ENCODE measurements at regions not wholly inside any gene's neighbourhood (a gene's known extent, or its start where the extent isn't known, plus 50 kb on each side); places are given as distances from the start of the nearest gene placed in this dataset.
"Not testable (repeated sequence)": the region's sequence is repeated elsewhere in the genome, so short reads cannot be mapped to it uniquely, and the experiment has no call there.

DNA sequence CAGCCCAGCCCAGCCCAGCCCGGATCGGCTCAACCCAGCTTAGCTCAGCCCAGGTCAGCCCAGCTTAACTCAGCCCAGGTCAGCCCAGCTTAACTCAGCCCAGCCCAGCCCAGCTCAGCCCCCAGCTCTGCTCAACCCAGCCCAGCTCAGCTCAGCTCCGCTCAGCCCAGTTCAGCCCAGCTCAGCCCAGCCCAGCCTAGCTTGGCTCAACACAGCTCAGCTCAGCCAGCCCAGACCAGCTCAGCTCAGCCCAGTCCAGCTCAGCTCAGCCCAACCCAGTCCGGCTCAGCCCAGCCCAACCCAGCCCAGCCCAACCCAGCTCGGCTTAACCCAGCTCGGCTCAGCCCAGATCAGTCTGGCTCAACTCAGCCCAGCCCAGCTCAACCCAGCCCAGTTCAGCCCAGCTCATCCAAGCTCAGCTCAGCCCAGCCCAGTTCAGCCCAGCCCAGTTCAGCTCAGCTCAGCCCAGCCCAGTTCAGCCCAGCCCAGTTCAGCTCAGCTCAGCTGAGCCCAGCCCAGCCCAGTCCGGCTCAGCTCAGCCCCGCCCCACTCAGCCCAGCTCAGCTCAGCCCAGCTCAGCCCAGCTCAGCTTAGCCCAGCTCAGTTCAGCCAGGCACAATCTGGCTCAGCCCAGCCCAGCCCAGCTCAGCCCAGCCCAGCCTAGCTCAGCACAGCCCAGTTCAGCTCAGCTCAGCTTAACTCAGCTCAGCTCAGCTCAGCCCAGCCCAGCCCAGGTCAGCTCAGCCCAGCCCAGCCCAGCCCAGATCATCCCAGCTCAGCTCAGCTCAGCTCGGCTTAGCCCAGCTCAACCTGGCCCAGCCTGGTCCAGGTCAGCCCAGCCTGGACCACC, 331.7 kb downstream of the TMEM121 start:
- no peak for DNase-seq (ENCODE audit: low spot score)

DNA sequence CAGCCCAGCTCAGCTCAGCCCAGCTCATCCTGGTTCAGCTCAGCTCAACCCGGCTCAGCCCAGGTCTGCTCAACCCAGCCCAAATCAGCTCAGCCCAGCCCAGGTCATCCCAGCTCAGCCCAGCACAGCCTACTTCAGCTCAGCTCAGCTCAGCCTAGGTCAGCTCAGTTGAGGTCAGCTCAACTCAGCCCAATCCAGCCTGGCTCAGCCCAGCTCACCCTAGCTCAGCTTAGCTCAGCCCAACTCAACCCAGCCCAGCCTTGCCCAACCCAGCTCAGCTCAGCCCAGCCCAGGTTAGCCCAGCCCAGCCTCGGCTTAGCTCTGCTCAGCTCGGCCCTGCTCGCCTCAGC, 332.3 kb downstream of the TMEM121 start:
- DNase-seq (ENCODE audit: low spot score): no peak

DNA sequence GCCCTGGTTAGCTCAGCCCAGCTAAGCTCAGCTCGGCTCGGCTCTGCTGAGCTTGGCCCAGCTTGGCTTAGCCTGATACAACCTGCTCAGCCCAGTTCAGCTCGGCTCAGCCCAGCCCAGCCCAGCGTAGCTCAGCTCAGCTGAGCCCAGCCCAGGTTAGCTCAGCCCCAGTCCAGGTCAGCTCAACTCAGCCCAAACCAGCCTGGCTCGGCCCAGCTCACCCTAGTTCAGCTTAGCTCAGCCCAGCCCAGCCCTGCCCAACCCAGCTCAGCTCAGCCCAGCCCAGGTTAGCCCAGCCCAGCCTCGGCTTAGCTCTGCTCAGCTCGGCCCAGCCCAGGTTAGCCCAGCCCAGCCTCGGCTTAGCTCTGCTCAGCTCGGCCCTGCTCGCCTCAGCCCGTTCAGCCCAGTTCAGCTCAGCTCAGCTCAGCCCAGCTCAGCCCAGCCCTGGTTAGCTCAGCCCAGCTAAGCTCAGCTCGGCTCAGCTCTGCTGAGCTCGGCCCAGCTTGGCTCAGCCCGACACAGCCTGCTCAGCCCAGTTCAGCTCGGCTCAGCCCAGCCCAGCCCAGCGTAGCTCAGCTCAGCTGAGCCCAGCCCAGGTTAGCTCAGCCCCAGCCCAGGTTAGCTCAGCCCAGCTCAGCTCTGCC, 332.8 kb downstream of the TMEM121 start:
- not testable (repeated sequence) for DNase-seq (ENCODE audit: low spot score)

DNA sequence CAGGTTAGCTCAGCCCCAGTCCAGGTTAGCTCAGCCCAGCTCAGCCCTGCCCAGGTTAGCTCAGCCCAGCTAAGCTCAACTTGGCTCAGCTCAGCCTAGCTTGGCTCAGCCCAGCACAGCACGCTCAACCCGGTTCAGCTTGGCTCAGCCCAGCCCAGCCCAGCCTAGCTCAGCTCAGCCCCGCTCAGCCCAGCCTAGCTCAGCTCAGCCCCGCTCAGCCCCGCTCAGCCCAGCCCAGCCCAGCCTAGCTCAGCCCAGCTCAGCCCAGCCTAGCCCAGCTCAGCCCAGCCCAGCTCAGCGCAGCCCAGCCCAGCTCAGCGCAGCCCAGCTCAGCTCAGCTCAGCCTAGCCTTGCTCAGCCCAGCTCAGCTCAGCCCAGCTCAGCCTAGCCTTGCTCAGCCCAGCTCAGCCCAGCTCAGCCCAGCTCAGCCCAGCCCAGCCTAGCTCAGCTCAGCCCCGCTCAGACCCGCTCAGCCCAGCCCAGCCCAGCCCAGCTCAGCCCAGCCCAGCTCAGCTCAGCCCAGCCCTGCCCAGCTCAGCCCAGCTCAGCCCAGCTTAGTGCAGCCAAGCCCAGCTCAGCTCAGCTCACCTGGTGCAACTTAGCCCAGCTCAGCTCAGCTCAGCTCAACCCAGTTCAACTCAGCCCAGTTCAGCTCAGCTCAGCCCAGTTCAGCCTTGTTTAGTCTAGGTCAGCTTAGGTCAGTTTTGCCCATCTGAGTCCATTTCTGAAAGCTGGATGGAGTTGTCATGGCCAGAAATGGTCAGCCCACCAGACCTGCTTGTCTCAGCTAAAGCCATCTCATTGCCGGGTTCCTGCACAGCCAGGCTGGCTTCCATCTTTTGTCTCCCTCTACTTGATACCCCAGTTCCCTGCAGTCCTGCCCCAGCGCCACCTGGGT, 333.6 kb downstream of the TMEM121 start:
- DNase-seq (ENCODE audit: low spot score): no peak

DNA sequence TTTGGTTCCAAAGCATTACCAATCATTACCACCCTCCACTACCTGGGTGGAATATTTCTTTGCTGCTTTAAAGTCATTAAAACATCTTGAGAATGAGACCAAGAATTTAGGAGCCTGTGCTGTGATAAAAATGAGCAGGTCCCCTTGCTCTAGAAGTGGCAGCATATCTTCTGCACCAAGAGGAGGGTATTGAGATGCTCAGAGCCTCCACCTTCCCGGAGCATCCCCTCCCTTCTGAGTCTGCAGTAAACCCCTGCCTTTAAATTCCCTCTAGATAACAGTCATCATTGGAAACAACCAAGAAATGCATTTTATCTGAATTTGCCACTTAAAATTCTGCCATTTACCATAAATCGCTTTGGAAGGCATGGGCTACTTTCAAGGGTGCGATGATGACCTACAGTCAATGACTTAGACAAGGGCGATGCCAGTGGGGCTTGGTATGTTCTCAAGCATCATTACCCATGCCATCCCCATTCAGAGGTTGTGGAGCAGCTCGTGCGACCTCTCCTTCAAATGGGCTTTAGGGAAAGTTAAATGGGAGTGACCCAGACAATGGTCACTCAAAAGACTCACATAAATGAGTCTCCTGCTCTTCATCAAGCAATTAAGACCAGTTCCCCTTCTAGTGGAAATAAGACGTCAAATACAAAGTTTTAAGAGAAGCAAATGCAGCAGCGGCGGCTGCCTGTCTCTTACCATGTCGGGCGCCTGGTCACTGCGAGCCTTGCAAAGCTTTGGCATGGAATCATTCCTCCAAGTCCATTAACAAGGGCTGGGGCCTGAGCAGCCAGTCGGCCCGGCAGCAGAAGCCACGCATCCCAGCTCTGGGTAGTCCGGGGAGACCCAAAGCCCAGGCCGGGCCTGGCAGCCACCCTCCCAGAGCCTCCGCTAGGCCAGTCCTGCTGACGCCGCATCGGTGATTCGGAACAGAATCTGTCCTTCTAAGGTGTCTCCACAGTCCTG, 334.5 kb downstream of the TMEM121 start:
- DNase-seq (ENCODE audit: low spot score): no peak

DNA sequence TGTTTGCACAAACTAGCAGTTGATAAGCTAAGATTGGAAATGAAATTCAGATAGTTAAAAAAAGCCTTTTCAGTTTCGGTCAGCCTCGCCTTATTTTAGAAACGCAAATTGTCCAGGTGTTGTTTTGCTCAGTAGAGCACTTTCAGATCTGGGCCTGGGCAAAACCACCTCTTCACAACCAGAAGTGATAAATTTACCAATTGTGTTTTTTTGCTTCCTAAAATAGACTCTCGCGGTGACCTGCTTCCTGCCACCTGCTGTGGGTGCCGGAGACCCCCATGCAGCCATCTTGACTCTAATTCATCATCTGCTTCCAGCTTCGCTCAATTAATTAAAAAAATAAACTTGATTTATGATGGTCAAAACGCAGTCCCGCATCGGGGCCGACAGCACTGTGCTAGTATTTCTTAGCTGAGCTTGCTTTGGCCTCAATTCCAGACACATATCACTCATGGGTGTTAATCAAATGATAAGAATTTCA, 335.6 kb downstream of the TMEM121 start:
- DNase-seq (ENCODE audit: low spot score): no peak

DNA sequence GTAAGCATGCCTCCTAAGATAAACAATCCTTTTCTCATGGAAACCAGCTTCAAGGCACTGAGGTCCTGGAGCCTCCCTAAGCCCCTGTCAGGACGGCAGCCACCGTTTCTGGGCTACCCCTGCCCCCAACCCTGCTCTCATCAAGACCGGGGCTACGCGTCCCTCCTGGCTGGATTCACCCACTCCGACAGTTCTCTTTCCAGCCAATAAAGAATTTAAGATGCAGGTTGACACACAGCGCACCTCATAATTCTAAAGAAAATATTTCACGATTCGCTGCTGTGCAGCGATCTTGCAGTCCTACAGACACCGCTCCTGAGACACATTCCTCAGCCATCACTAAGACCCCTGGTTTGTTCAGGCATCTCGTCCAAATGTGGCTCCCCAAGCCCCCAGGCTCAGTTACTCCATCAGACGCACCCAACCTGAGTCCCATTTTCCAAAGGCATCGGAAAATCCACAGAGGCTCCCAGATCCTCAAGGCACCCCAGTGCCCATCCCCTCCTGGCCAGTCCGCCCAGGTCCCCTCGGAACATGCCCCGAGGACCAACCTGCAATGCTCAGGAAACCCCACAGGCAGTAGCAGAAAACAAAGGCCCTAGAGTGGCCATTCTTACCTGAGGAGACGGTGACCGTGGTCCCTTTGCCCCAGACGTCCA, 336.3 kb downstream of the TMEM121 start:
- DNase-seq (ENCODE audit: low spot score): no peak

DNA sequence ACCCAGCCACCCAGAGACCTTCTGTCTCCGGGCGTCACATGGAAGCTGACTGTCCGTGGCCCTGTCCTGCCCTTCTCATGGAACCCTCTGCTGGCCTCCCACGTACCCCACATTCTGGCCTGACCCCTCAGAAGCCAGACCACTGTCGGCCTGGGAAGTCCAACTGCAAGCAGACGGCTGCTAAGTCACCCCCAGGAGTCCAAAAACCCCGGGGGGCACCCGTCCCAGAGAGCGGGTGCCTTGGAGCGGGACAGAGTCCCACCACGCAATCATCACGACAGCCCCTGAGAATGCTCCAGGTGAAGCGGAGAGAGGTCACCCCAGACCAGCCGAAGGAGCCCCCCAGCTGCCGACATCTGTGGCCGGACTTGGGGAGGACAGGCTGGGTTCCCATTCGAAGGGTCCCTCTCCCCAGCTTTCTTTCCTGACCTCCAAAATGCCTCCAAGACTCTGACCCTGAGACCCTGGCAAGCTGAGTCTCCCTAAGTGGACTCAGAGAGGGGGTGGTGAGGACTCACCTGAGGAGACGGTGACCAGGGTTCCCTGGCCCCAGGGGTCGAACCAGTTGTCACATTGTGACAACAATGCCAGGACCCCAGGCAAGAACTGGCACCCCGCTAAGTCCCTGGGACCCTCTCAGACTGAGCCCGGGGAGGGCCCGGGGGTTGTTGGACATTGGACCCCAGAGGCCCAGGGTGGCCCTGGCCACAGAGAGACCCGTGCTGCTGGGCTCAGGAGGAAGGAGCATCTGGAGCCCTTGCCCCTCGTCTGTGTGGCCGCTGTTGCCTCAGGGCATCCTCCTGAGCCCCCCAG, 337.1 kb downstream of the TMEM121 start:
- DNase-seq (ENCODE audit: low spot score): no peak

DNA sequence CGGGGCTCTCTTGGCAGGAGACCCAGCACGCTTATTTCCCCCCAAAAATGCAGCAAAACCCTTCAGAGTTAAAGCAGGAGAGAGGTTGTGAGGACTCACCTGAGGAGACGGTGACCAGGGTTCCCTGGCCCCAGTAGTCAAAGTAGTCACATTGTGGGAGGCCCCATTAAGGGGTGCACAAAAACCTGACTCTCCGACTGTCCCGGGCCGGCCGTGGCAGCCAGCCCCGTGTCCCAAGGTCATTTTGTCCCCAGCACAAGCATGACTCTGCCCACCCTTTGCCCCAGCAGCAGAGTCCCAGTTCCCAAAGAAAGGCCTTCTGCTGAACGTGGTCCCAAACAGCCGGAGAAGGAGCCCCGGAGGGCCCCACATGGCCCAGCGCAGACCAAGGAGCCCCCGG, 337.7 kb downstream of the TMEM121 start:
- no peak for DNase-seq (ENCODE audit: low spot score)

DNA sequence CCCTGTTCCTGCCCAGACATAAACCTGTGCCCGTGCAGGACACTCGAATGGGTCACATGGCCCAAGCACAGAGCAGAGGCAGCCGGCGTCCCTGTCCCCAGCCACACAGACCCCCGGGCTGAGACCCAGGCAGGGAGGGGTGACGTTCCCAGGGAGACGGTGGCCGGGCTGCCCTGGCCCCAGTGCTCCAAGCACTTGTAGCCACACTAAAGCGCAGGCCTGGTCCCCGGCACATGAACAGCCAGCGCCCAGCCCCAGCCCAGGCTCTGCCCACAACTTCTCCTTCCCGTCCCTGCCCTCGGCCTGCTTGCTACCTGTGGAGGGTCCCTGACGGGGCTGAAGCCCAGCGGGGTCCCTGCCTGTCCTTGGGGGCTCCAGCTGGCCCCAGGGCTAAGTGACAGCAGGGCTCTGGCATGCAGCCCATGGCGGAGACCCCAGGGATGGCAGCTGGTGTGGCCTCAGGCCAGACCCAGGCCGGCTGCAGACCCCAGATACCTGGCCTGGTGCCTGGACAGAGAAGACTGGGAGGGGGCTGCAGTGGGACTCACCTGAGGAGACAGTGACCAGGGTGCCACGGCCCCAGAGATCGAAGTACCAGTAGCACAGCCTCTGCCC, 338.4 kb downstream of the TMEM121 start:
- no peak for DNase-seq (ENCODE audit: low spot score)

DNA sequence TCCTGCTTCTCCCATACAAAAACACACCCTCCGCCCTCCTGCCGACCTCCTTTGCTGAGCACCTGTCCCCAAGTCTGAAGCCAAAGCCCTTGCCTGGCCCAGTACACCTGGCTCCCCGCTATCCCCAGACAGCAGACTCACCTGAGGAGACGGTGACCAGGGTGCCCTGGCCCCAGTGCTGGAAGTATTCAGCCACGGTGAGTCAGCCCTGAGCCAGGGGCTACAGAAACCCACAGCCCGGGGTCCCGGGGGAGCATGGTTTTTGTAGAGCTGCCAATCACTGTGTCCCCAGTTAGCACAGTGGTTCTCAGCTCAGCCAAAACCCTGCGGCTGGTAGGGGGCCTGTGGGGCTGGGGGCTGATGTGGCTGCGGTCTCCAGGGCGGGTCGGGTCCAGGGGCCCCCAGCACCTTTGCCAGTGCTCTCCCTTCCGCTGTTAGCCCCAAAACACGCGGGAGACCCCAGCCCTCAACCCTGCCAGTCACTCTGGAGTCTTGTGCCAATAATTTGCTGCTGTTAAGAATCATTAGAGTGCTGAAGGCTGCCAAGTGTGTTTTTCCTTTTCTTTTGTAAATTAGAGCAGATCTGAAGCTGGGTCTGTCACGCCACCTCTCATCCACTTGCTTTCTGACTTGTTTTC, 339.0 kb downstream of the TMEM121 start:
- DNase-seq (ENCODE audit: low spot score): no peak

DNA sequence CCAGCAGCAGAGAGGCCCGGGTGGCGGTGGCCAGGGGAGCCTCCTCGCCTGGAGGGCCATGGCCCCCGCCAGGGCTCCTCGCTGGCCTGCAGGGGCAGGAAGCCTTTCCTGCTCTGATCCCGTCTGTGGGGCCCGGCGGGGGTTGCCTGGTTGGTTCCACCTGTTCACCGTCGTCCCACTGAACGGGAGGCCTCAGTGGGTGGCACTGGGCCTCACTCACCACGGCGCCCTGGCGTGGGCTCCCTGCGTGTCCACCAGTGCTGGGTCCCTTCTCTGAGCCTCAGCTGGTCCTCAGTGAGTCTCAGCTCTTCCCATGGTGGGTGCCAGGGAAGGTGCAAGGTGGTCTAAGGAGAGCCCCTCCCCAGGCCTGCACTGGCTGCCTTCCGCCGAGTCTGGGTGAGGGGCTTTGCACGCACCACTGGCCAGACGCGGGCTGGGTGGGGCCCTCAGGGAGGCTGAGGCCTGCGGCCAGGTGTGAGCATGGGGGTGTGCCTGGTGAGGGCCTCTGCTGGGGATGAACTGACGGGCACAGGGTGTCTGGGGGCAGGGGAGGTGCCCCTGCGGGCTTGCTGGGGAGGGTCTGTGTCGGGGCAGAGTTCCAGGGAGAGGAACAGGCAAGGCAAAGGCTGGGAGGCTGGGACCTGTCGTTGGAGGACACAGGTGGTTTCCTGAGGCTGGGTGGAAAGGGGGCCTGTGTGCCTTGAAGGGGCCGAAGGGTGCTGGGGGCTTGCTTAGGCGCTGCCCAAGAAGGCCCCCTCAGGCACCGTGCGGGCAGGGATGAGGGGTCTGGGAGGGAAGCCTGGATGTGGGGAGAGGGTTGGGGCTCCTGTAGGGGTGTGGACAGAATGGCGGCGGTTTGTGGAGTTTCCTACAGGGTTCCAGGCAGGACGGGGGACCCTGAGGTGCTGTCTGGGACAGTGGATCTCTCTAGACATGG, 339.8 kb downstream of the TMEM121 start:
- DNase-seq (ENCODE audit: low spot score): no peak

DNA sequence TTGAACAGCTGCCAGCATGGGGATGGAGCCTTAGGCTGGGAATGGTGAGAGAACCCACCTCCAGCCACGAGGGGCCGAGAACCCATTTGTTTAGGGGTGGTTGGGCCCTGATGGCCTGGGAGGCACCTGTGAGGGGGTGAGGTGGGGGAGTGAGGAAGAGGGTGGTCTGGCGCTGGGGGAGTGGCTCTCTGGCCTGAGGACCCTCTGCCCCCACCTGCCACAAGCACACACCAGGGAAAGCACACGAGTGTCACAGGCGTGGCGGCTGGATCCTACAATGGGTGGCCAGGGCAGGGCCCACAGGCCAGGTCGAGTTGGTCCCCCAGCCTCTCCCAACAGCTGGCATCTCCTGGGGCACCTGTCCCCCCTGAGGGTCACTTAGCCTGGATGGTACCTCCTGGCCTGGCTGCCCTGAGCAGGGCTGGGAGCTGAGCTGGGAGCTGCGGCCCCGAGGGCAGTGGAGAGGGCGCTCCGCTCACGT, 340.5 kb downstream of the TMEM121 start:
- DNase-seq (ENCODE audit: low spot score): peak; percentile 0

DNA sequence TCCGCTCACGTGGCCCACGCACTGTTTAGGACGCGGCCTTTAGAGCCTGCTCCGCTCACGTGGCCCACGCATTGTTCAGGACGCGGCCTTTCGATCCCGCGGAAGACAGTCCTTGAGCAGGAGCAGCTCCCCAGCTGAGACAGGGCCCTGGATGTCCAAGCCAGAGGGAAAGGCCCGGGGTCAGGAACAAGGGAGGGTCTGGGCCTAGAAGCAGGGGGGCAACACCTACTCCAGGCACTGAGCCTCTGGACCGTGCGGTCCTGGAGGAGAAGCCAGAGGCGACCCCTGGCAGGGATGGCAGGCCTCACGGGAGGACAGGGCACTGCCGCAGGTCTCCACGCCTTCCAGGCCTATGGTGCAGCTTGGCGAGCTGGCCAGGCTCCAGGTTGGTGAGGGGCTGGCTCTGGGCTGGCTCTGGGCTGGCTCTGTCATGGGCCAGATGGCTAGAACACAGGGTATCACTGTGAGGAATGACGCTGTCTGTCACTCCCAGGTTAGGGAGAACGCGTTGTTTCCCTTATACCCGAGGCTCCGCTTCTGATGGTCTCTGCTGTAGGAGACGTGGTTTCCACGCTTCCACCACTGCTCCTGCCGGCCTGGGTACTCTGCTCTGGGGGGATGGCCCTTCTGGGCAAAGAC, 341.7 kb downstream of the TMEM121 start:
- no peak for DNase-seq (ENCODE audit: low spot score)

DNA sequence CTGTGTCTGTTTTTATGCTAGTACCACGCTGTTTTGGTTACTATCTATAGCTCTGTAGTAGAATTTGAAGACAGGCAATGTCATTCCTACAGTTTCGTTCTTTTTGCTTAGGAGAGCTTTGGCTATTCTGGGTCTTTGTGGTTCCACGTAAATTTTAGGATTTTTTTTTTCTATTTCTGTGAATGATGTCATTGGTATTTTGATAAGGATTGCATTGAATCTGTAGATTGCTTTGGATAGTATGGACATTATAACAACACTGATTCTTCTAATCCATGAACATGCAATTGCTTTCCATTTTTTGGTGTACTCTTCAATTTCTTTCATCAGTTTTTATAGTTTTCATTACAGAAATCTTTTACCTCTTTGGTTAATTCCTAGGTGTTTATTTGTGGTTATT, 345.2 kb downstream of the TMEM121 start:
- DNase-seq (ENCODE audit: low spot score): no peak

DNA sequence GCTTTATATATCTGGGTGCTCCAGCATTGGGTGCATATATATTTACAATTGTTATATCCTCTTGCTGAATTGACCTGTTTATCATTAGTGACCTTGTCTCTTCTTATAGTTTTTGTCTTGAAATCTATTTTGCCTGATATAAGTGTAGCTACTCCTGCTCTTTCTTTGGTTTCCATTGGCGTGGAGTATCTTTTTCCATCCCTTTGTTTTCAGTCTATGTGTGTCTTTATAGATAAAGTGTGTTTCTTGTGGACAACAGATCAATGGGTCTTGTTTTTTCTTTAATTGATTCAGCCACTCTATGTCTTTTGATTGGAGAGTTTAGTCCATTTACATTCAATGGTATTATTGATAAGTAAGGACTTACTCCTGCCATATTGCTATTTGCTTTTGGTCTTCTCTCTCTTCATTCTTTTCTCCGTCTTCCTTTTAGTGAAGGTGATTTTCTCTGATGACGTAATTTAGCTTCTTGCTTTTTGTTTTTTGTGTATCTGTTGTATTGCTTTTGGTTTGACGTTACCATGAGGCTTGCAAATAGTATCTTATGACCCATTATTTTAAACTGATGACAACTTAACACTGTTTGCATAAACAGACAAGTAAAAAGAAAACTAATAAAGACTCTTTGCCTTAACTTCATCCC, 347.6 kb downstream of the TMEM121 start:
- no peak for DNase-seq (ENCODE audit: low spot score)

DNA sequence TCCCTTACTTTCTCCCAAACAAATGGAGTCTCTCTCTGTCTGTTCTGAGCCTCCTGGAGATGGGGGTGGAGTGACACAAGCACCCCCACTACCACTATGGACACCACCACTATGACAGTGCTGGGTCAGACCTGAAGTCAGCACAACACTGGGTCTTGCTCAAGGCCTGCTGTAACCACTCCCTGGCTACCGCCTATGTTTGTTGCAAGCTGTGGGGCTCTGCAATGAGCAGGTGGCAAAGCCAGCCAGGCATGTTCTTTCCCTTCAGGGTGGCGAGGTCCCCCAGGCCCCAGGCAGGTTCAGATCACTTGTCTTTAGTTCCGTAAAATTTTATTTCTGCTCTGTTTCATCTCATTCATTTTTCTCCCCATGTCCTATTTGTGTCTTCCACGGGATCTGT, 349.8 kb downstream of the TMEM121 start:
- DNase-seq (ENCODE audit: low spot score): no peak

All from Ammon's horn (tissue), 1 donor.